Adrenal gland (tissue), 5 donors: ENCODE measurements at regions not wholly inside any gene's neighbourhood (a gene's known extent, or its start where the extent isn't known, plus 50 kb on each side); places are given as distances from the start of the nearest gene placed in this dataset.

ENCODE experiments used
- POLR2A ChIP-seq, 2 donors: fragments of 450-650 bp; IDR thresholded peaks; one replicate each; pipeline ENCODE4 v1.6.1; 2017; ENCODE audit warnings: antibody characterized with exemption in 2 of 2, mild to moderate bottlenecking in 2 of 2, moderate library complexity in 1 of 2
- TF ChIP-seq, protein P1 (sequence below), 6 experiments: fragments of 450-650 bp in 4 of 6; fragments of 200-600 bp in 2 of 6; sonication (generic) in 1 of 6; IDR thresholded peaks; 1 replicate in 5 of 6; 2 replicates in 1 of 6; pipeline versions ENCODE4 v1.5.1 to v1.8.0; 2016 to 2021; ENCODE audit warnings: antibody characterized with exemption in 6 of 6, mild to moderate bottlenecking in 2 of 6, moderate library complexity in 1 of 6
- donor health status: DM: no; HTN: no; CAD: no.

DNA sequence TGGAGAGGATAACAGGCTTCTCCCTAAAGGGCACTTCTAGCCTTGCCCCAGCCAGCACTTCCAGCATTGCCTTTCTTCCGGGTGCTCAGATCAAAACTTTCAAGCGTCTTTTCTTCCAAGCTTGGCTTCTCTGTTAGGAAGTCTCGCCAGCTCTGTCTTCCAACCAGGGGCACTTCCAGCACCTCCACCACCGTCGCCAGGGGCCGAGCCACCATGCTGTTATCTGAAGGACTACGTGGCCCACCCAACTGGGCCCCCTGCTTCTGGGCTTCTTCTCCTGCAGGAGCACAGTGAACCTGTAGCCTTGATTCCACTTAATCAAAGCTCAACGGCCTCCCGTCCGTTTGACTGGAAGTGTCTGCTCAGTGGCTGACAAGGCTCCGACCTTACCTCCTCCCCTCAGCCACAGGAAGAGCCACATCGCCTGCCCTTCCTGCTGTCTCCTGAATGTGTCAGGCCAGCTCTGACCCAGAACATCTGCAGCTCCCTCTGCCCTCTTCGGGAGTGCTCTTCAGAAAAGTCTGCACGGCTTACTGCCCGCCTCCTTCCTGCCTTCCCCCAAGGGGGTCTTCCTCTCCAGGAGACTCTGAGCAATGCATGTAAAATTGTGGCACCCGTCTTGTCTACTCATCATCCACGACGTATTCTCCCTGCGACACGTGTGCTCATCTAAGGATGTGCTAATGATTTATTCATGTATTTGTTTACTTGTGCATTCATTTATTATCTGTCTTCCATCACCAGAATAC is 527.0 kb downstream of the CDH26 start:
- TF ChIP-seq, protein P1, sequence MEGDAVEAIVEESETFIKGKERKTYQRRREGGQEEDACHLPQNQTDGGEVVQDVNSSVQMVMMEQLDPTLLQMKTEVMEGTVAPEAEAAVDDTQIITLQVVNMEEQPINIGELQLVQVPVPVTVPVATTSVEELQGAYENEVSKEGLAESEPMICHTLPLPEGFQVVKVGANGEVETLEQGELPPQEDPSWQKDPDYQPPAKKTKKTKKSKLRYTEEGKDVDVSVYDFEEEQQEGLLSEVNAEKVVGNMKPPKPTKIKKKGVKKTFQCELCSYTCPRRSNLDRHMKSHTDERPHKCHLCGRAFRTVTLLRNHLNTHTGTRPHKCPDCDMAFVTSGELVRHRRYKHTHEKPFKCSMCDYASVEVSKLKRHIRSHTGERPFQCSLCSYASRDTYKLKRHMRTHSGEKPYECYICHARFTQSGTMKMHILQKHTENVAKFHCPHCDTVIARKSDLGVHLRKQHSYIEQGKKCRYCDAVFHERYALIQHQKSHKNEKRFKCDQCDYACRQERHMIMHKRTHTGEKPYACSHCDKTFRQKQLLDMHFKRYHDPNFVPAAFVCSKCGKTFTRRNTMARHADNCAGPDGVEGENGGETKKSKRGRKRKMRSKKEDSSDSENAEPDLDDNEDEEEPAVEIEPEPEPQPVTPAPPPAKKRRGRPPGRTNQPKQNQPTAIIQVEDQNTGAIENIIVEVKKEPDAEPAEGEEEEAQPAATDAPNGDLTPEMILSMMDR (IDR thresholded peaks at IDR 0.05): no peak
- no peak for TF ChIP-seq POLR2A (IDR thresholded peaks at IDR 0.05)
